Activated T-cell treated with anti-CD3 and anti-CD28 coated beads, Interleukin-2, amount 50 U/mL, for 1 hour (primary cell): ENCODE measurements at regions not wholly inside any gene's neighbourhood (a gene's known extent, or its start where the extent isn't known, plus 50 kb on each side); places are given as distances from the start of the nearest gene placed in this dataset.

Experiments used
- DNase-seq: peaks from one replicate; pipeline ENCODE4 v3.0.0-alpha.2; 2020

DNA sequence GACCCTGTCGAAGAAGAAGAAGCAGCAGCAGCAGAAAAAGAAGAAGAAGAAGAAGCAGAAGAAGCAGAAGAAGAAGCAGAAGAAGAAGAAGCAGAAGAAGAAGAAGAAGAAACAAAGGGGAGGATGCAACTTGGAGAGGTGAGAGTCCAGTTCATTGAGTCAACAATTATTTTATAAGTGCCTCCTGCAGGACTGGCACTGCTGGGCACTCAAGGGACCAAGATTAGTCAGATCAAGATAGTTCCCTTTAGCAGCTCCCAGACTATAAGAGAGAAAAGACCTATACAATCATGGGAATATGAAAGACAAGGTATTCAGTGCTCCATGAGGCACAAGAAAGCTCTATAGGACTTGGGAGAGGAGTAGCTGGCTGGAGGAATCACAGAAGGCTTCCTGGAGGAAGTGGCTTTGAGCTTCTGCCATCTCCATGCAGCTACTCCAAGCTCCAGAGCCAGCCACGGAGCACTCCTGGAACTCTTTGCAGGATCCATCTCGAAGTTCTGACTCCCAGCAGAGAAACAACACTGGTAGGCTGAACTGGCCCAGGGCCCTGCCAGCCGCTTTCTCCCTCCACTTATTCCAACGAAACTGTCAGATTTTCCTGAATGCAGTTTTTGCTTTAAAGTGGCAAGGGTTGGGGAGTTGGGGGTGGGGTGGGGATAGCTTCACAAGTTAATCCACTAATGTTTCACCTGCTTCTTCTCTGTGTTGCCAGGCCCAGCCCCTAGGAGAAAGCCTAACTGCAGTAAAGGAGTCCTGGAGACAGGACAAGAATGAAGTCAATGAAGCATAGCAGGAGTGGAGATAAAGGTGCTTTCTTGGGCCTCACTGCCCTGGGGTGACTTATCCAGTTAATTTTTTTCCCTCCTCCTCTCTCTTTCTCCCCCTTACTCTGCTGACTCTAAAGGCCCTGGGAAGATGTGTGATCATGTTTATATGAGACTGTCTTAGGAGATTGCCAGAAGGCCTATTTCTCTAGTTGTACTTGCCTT is 140.1 kb upstream of the PARP11 start:
- DNase-seq: no peak

DNA sequence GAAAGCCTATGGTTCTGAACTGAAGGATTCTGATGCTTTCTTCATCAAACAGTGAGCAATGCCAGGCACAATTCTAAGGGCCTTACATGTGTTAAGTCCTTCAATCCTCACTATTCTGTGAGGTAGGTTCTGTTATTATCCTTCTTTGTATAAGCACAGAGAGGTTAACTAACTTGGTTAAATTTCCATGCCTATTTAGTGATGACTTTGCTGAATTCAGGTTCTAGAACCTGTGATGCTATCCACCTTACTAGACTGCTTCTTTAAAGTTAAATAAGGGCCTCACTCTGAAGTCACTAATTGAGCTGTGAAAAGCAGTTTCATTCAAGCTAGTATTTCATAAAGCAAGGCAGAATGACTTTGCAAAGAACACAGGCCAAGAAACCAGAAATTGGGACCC is 138.9 kb upstream of the PARP11 start:
- no peak for DNase-seq

DNA sequence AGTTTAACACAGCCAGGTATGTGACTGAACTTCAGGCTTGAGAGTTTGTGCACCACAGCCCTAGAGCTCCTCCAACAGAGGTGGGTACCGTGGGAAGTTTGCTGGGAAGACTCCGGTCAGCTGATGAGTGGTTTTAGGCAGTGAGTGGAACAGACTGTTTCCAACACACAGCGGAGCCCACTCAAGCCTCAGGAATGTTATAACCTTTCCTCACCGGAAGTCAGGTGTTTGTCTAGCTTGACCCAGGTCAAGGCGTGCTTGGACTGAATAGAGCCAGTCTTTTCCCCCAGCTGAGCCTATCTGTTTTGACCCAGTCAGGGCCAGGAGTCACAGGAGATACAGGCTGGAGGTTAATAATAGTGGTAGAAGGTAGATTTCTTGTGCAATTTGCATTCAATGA is 138.4 kb upstream of the PARP11 start:
- DNase-seq: no peak

DNA sequence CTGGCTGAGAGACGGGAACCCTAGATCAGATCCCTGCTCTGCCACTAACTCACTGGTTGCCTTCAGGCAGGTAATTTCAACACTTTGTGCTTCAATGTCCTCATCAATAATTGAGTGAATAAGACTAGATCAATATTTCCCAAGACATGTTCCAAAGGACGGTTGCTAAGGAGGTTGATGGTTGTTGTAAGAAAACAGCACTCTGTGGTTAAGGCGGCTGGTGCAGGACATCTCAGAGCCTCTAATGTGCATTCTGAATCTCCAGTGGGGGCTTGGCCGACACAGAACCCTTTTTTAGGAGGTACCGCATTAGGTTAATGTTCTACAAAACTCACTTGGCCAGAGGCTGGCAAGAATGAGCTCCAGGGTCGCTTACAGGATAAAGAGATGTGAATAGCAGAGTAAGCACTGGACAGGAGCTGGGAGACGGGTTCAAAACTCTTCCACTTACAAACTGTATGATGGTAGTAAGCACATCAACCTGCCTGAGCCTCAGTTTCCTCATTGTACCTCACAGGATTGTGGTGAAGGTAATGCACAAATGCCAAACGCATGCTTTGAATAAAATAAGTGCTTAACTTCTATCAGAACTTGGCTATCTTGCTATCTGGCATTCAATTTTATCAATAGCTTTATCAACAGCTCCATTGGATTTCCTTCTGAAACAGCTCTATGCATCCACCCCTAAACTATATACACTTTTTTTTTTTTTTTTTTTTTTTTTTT is 136.9 kb upstream of the PARP11 start:
- DNase-seq: no peak

DNA sequence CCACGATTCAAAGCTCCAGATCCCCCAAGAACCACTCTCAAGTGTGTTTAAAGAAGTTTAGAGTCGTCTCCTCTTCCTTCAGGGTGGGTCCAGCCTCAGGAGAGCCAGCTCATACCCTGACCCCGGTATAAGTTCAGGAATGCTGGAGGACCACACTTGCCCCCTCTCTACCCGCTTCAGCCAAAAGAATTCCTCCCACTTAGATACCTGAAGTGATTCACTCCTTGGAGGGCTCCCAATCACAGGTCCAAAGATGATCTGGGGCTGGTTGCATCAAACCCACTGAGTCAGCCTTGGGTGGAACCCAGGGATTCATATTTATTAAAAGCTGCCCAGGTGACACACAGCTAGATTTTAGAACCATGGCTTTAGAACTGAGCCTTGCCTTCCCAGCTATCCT is 133.5 kb upstream of the PARP11 start:
- no peak for DNase-seq

DNA sequence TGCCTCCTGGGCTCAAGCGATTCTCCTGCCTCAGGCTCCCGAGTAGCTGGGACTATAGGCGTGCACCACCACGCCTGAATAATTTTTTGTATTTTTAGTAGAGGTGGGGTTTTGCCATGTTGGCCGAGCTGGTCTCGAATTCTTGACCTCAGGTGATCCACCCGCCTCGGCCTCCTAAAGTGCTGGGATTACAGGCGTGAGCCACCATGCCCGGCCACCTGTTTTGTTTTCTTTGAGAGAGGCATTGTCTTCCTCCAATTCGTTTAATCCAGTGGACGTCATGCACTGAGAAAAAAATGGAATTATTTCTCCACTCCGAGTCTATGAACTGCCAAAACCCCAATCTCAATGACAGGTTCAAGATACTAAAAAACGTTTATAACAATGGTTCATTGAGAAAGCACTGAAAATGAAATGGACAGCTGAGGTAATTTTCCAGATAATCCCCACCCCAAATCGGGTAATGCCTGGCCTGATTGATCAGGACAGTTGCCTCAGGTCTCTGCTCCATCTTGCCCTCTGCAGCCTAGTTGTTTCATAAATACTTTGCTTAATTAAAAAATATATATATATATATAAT is 132.7 kb upstream of the PARP11 start:
- DNase-seq: no peak

DNA sequence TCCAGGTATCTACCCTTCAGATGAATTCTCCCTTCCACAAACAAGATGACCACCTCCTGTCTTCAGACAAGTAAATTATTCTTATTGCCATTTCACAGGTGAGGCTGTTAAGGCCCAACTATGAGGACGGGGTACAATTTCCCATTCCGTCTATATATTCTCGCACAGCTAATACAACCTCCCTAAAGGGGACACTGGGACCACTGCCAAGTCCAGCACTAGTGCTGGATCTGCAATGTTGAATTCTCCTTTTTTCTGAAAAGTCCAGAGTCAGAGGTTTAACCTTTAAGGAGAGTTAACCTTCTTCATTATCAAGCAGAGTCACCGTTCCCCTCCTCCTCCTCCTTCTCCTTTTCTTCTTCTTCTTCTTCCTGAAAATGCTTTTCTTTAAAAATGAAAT is 130.4 kb upstream of the PARP11 start:
- no peak for DNase-seq

DNA sequence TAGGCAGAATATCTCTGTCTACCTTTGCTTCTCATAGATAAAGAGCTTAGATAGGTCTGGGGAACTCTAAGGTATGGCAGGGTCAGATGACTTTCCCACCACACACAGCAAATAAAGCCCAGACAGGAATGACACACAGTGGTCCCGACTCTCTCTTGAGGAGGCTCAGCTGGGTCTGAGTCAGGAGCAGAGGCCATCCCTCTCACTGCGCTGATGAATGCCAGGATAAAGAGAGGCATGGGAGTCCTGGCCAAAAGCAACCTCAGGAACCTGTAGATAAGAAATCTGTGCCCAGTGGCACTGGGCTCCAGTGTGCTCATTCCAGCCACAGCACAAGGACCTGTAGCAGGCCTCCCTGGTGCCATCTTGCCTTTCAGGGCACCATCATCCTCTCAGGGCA is 129.4 kb upstream of the PARP11 start:
- no peak for DNase-seq

DNA sequence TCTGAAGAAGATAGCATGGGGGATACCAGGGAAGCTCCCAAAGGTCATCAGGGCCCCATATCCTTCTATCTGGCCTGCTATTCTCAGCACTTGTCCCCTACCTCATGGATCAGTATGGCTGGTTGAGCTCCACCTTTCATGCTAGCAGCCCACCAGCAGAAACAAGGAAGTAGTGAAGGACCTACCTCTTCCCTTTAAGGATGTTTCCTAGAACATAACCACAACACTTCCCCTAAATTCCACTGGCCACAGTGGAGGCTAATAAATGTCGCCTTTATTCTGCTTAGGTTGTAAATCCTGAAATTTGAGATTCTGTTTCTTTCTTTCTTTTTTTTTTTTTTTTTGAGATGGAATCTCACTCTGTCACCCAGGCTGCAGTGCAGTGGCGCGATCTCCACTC is 128.6 kb upstream of the PARP11 start:
- DNase-seq: no peak

DNA sequence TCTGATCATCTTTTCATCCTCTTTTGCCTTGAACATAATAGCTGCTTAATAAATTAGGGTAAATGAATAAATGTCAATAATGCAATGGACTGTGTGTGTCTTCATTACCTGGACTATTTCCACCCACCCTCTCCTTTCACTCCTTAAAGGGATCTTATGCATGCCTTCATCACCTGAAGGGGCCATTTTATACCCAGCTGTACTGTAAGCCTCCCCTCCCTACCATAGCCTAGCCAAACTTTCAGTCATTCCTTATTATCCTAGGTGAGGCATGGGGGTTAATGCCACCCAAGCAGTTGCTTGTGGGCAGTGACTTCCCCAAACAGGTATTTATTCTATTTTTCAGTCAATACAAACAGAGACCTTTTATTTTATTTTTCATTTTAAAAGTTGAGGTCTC is 127.8 kb upstream of the PARP11 start:
- no peak for DNase-seq

DNA sequence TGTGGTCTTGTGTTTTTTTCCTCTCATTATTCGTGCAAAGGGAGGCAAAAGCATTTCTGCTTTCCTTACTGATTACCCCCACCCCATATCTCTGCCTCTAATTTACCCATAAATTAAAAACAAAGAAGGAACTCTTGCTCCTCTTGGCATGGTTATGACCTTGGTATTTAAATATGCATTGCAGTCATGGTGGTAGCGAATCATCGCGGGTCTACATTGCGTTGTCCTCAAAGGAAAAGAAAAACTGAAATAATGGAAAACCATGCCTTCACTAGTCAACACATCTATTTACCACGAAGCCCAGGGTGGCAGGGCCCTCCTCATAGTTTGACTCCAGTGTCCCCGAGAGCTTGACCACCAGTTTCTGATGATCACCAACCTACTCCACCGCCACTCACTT is 126.7 kb upstream of the PARP11 start:
- DNase-seq: no peak

DNA sequence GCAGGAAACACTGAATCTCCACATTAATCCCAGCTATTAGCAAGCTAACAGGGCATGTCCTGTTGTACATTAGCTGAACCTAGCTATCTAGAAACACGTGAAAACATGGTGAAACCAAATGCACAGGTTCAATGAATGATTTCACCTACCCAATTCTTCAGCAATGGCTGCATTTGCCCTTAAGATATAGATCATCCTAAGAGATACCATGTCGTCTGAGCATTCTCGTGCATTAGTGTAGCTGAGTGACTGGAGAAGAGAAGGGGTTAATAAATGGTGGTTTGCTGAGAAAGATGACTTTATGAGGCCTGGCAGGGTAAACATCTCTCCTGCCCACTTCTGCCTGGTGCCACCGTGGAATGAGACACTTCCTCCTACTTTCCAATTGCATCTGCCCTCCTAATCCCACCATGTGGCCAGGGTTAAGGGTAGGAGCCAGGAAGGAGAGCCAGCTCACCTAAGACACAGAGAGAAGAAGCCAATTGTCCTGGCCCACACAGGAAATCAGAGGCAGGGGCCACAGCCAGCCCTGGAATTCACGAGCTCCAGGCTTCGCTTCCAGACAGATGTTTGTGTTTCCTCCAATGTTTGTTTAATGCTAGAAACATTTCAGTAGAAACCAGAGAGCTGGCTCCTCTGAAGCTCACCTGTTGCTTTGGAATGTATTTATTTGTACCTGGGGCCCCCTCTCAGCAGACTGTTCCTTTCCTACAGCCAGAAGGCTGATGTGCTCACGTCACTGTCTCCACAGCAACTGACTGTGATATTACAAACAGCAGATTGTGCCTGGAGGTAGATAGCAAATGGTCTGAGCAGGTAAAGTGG is 126.0 kb upstream of the PARP11 start:
- no peak for DNase-seq

DNA sequence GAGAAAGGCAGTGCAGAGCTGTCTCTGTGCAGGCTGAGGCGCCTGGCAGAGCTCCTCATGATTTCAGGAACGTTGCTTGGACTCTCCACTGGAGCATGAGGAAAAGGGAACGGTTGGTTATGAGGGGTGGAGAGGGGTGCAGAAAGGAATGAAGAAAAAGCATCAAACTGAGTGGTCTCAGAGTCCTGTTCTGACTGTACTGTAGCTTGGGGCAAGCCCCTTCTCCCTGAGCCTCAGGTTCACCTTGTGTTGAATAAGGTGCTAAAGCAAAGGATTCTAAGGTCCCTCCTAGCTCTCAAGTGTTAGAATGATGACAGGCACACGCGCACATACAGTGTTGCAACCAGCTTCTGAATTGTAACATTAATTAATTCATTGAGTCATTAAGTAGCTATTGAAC is 125.2 kb upstream of the PARP11 start:
- no peak for DNase-seq

DNA sequence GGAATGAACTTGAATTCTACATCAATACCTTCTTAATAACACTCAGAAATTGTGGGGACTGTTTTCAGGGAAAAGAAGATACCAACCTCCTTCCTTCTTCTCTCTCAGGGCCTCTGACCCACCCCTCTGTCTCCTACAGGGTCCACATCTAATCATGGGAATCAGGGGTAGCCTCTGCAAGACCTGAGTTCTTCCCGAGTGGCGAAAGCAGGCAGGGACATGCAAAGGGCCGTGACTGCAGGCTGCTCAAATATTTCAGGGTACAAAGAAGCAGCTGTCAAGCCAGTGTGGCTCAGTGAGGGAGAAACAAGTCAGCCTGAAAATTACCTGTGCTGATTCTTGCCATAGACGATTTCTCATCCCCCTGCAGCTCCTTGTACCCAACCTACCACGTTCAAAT is 123.1 kb upstream of the PARP11 start:
- no peak for DNase-seq

DNA sequence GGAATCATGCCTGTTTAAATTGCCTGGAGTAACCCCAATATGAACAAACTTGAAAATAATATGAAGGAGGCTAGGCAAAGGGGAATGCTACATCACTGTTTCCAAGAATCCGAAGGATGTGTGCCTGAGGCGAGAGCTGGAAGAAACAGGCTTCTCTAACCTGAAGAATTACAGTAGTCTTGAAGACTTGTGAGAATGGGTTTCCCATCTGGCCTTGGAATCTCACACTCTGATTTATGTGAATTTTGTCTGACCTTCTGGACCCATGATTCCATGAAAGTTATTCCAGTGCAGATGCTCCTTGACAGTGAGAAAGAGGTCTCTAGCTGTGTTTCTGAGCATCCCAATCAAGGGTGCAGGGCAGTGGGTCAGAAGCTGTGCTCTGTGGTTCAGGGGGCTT is 122.1 kb upstream of the PARP11 start:
- DNase-seq: no peak

DNA sequence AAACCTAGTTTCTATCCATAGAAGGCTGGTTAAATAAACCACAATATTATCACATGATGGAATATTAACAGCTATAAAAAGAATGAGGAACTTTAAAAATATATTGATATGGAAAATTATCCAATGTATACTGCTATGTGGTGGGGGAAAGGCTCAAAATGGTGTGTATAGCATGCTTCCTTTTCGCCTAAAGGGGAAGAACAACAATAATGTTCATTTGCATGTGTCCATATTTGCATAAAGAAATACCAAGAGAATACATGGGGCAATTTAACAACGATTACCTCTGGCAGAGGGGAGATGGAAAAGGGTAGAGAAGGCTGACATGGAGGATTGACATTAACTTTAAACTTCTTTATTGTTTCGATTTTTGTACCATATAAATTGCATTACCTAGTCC is 121.3 kb upstream of the PARP11 start:
- no peak for DNase-seq

DNA sequence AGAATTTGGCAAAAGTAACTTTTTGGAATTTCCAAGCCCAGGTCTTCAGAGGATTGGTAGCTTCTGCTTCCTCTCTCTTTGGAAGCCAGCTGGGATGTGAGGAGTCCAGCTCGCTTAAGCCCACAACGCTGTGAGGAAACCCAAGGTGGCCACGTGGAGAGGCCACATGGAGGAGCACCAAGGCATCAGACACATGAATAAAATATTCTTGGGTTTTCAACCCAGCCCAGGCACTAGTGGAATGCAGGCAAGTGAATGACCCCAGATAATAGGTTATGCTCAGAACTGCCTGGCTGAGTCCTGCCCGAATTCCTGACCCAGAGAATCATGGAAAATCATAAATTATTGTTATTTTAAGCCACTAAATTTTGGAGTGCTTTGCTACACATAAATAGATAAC is 119.7 kb upstream of the PARP11 start:
- DNase-seq: no peak

DNA sequence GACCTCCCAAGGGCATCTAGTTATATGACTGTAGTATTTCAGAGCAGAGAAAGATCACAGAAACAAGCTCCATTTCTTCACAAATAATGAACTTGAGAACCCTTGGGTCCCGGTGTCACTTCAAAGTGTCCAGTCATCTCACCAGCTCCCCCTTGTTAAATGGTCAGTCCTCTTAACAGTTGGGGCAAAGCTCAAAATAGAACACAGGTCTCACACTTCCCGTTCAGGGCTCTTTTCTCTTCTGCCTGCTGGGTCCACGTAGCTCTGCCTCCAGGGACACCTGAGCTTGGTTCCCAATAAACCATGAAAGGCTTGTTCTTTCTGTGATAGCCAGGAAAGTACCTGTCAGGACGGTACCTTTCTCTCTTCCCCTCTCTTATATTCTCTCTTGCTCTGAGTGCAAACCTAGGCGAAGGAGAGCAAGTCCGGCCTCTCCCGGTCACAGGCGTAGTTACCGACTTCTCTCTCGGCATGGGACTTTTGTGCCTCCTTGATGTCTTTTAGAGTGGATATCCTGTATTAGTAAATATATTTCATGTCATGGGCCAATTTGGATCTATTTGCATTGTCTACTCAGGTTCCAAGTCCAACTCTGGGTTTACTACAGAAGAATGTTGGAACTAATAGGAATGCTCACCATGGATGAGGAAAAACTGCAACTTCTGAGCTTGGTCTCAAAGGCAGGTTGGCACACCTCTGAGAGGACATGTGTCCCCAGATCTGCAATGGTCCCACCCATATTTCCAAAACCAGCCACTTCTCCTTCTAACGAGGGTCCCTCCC is 118.8 kb upstream of the PARP11 start:
- no peak for DNase-seq

DNA sequence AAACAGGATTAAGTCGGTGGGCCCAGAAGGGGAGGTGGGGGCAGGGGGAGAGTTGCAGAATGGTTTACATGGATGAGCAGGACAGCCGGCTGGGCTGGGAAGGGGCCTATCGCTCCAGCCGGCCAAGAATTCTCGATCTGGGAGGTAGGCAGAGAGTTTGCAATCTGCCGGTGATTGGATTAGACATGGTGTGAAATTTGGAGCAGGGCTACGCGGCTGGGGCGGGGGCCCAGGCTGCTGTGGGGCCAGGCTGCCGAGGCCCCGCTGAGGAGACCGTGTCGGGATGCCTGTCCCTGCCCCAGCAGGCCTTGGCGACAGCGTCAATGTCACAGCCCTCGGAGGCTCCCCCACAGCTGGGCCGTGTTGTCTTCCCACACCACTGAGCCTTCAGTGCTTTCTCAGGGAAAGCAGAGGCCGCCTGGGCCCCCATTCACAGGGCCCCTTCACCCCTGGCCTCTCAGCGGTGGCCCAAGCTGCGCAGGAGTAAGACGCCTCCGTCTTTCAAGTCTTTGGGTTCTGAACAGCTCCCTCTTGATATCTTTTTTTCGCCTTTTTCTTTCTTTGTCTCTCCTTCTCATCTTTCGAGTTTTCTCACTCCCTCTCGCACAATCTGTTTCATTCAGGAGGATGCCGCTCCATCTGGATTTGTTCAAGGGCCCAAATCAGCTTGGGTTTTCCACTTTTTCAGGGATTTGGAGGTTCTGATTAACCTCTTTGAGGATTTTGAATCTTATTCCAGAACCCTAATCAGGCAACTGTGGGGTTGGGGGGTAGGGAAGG is 117.5 kb upstream of the PARP11 start:
- no peak for DNase-seq

DNA sequence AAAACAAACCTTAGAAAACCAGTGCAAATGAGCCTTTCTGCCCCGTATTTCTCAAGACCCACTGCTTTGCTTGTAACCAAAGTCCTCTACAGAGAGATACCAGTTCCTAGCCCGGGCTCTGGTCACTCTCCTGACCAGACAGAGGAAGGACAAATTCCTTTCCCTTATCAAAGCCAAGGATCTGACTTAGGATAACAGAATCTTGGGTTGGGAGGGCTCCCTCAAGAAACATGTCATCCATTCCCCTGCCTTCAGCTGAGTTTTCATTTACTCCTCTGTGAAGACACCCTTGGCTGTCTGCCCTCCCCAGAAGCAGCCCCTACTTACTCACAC is 116.0 kb upstream of the PARP11 start:
- DNase-seq: no peak

DNA sequence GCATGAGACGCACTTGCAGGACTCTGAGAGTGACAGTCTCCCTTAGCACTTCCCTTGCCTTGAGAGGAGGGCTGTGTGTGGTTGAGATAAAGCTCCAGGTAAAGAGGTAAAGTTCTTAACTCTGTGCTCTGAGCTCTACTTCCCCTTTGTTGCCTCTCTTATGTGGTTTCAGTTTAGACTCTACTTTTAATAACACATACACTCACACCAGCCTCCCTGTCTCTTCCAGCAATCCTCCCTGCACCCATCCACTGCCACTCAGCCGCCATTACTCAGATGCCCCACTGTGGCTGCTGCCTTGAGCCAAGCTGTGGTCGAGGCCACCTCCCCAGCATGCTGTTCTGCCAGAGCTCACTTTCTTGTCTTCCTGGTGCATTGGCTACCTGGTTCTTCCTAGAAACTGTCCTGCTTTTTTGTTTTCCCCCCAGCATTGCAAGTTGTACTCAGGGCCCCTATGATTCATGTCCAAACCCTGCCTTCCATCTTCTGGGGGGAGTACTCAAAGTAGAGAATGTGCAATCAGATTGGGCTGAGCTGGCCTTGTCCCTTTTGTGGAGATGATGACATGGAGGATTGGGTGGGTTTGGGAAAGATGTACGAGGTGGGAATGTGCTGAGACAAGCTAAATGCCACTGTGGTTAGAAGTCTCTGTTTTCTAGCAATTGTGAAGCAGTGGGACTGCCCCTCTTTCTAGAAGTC is 115.5 kb upstream of the PARP11 start:
- peak; percentile 47 for DNase-seq
